Adrenal gland (tissue), 5 donors: ENCODE measurements at regions not wholly inside any gene's neighbourhood (a gene's known extent, or its start where the extent isn't known, plus 50 kb on each side); places are given as distances from the start of the nearest gene placed in this dataset.

Source experiments
- POLR2A ChIP-seq, 2 donors: fragments of 450-650 bp; IDR thresholded peaks; one replicate each; pipeline ENCODE4 v1.6.1; 2017; ENCODE audit warnings: antibody characterized with exemption in 2 of 2, mild to moderate bottlenecking in 2 of 2, moderate library complexity in 1 of 2
- TF ChIP-seq, protein P1 (sequence below), 6 experiments: fragments of 450-650 bp in 4 of 6; fragments of 200-600 bp in 2 of 6; sonication (generic) in 1 of 6; IDR thresholded peaks; 1 replicate in 5 of 6; 2 replicates in 1 of 6; pipeline versions ENCODE4 v1.5.1 to v1.8.0; 2016 to 2021; ENCODE audit warnings: antibody characterized with exemption in 6 of 6, mild to moderate bottlenecking in 2 of 6, moderate library complexity in 1 of 6
- donor health status: DM: no; HTN: no; CAD: no.

DNA sequence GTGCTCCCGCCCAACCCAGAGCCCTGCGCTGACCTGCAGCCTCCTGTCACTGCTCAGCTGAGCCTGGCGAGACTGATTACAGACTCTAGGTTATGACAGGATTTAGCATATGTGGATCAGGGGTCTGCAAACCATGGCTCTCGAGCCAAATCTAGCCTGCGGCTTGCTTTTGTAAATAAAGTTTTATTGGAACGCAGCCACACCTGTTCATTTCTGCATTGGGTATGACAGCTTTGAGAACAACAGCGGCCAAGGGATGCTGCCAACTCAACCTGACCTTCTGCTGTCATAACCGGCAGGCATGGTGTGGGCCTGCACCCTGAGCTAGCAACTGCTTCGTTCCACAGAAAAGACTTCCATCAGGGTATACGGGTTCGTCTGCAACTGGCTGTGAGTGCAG is 50.5 kb upstream of the IQSEC1 start:
- TF ChIP-seq, protein P1, sequence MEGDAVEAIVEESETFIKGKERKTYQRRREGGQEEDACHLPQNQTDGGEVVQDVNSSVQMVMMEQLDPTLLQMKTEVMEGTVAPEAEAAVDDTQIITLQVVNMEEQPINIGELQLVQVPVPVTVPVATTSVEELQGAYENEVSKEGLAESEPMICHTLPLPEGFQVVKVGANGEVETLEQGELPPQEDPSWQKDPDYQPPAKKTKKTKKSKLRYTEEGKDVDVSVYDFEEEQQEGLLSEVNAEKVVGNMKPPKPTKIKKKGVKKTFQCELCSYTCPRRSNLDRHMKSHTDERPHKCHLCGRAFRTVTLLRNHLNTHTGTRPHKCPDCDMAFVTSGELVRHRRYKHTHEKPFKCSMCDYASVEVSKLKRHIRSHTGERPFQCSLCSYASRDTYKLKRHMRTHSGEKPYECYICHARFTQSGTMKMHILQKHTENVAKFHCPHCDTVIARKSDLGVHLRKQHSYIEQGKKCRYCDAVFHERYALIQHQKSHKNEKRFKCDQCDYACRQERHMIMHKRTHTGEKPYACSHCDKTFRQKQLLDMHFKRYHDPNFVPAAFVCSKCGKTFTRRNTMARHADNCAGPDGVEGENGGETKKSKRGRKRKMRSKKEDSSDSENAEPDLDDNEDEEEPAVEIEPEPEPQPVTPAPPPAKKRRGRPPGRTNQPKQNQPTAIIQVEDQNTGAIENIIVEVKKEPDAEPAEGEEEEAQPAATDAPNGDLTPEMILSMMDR (IDR thresholded peaks at IDR 0.05) = no peak
- TF ChIP-seq POLR2A (IDR thresholded peaks at IDR 0.05) = no peak
